HK-2 (cell line): ENCODE measurements at regions not wholly inside any gene's neighbourhood (a gene's known extent, or its start where the extent isn't known, plus 50 kb on each side); places are given as distances from the start of the nearest gene placed in this dataset.
A peak's percentile ranks its signal among the peaks of the same experiment; 100 is the strongest.

Experiments used
- DNase-seq: peaks from one replicate; pipeline ENCODE4 v3.0.0-alpha.2; 2018; ENCODE audit not compliant: unreplicated experiment

DNA sequence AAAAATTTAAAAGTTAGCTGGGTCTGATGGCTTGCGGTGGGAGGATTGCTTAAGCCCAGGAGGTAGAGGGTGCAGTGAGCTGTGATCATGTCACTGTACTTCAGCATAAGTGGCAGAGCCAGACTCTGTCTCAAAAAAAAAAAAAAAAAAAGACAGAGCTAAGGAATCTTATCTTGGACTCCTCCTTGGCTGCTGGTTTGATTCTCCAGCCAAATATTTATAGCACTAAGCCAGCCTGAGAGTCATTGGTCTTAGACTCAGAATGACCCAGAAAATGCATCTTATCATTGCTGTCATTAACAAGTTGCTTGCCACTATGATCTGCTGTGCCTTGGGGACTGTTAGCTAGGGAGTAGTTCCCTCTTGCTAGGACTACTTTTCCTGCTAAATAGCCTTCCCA is 164.7 kb downstream of the GNAT3 start:
- no peak for DNase-seq

GRCh38 chr7:80346704-80347103 is 165.2 kb downstream of the GNAT3 start:
- no peak for DNase-seq

- no peak for DNase-seq
Measured at GRCh38 chr7:80335511-80336231, 176.2 kb downstream of the GNAT3 start.

- no peak for DNase-seq
Measured at GRCh38 chr7:80334908-80335307, 177.0 kb downstream of the GNAT3 start.

DNA sequence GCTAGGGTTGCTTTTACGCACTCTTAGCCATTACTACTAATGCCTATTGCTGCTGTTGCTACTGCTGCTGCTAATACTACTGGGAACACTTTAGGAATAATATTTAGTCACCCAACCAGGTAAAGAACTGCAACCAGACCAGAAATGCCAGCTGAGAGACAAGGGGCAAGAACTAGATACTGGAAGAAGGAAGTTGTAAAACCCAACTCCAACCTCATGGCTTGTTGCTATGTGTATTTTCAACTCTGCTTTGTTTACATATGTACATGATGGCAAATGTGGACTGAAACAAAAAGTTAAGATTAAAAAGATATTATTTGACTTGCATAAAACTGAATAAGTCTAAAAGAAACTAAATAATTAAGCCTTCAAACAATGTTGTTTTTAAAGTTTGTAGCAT is 177.7 kb downstream of the GNAT3 start:
- no peak for DNase-seq

DNA sequence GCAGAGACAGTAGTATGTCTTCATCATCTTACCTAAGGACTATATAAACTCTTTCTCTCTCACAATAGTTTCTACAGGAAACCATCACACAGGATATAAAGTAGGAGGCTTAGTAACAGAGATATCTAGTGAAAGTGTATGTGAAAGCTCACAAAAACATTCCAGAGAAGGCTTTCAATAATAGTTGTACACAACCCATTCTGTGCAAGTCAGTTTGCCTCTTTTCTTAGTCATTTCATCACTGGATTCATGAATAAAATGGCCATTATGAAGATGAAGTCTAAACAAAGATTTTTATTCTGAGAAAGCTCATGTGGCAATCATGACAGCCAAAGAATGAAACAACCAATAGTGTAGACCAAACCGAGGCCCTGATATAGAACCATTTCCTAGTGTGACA is 178.8 kb downstream of the GNAT3 start:
- no peak for DNase-seq

DNA sequence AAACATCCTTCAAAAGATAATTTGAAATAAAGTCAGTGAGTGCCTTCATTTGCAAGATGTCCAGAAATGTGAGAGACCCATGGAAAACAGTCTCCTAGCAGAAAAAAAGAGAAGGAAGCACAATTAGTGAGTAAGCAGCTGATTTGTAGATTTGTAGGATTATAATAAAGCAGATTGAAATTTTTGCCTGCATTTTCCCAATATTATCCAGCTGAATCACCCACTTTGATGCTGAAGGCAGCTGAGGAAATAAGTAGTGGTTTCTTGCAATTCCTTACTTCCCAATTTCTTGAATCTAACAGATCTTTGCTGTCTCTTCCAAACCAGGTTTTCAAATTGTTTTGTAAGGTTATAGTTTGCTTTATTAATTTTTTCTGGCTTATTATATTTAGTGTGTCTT is 181.4 kb downstream of the GNAT3 start:
- DNase-seq, result no peak

GRCh38 chr7:80324032-80324431 is 187.8 kb downstream of the GNAT3 start:
- DNase-seq, result peak; percentile 15

DNA sequence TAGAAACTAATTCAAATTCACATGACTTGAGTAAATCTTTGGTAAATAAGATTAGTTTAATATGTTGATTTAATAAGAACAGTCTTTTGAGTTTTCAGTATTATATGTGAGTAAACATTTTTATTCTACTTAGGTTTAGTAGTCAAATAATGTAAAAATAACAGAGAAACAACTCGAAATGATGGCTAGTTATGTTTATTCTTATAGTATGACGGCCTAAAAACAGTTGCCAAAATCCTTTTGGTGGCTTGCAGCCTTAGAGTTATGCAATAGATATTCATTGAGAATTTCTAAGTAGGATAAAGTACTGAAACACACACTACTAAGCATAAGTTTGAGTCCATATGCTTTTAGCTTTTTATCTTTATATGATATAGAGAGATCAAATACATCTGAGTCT is 184.8 kb downstream of the GNAI1 start:
- no peak for DNase-seq

- no peak for DNase-seq
Measured at GRCh38 chr7:80318081-80318480, 183.4 kb downstream of the GNAI1 start.

GRCh38 chr7:80316811-80317210 is 182.2 kb downstream of the GNAI1 start:
- DNase-seq, result no peak

GRCh38 chr7:80313716-80314115 is 179.1 kb downstream of the GNAI1 start:
- no peak for DNase-seq

GRCh38 chr7:80313067-80313626 is 178.5 kb downstream of the GNAI1 start:
- DNase-seq, result no peak

DNA sequence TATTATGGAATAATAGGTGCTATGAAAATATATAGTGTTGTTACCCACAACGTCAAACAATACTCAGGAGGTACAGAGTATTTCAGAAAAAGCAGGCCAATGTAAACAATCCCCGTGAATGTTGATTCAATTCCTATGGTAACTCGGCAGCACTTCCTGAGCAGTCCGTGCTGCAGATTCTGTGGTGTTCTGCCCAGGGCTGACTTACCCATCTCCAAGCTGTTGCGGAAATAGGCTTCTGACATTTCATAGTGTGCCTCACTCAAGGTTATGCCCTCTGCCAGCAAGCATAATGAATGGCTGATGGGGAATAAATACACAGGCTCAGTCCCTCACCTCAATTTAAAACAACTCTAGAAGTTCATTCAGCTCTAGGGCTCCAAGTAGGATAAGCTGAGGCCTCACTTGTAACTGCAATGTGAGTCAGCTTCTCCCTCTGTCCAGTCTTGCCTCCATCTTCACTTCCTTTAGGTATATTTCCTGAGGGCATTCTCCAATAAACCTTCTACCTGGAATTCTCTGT is 177.6 kb downstream of the GNAI1 start:
- DNase-seq, result no peak

GRCh38 chr7:80311313-80311712 is 176.7 kb downstream of the GNAI1 start:
- DNase-seq, result no peak

GRCh38 chr7:80309971-80310549 is 175.4 kb downstream of the GNAI1 start:
- DNase-seq, result no peak

- no peak for DNase-seq
Measured at GRCh38 chr7:80309377-80309776, 174.7 kb downstream of the GNAI1 start.

- no peak for DNase-seq
Measured at GRCh38 chr7:80307227-80307856, 172.7 kb downstream of the GNAI1 start.

- no peak for DNase-seq
Measured at GRCh38 chr7:80303315-80303714, 168.7 kb downstream of the GNAI1 start.

DNA sequence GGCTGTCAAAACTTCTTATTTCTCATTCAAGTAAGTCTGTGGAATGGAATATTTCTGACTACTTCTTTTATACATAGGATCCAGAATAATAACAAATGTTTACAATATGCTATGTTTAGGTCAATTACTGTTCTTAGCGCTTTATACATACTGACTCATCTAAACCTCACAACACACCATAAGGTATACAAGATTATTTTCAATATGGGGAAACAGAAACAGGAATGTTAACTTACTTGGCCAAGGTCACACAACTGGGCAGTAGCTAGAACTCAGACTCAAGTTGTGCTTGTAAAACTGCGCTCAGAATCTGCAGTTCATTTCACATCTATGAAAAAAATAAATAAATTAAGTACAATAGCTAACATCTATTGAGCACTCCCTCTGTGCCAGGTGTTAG is 168.0 kb downstream of the GNAI1 start:
- DNase-seq, result no peak

DNA sequence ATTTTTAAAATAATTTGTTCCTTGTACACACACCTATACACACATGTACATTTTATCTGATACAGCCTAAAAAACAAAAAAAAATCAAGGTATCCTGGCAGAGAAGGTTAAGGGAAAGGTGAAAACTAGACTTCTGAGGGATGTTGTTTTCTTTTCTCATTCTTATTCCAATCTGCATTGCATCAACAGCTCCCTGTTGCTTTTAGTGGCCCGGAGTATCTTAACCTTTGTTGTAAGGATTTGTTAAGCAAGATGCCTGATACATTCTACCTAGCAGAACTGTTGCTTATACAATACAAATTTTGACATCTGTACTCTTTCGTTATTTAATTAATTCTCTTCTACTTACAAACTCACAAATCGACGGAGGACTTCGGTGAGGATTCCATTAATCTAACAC is 167.4 kb downstream of the GNAI1 start:
- no peak for DNase-seq

- no peak for DNase-seq
Measured at GRCh38 chr7:80298201-80298600, 163.6 kb downstream of the GNAI1 start.

DNA sequence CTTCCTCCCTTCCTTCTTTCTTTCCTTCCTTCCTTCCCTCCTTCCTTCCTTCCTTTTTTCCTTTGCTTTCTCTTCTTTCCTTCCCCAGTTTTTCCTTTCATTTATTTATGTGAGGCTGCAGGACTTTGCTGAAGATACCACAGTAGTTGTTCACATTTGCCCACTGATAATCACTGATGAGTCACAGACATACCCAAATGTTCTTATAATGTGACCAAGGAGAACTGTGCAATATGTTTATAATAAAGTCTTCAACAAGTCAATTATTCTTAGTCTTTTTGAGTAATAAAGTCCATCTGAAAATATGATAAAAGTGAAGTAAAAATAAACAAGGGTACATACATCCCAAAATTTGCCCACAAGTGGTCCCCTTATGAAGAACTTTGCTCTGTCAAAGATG is 159.7 kb downstream of the GNAI1 start:
- no peak for DNase-seq
